CD4-positive, alpha-beta T cell (primary cell): ENCODE measurements at regions not wholly inside any gene's neighbourhood (a gene's known extent, or its start where the extent isn't known, plus 50 kb on each side); places are given as distances from the start of the nearest gene placed in this dataset.
"Not testable (repeated sequence)": the region's sequence is repeated elsewhere in the genome, so short reads cannot be mapped to it uniquely, and the experiment has no call there.

Source experiments
- ATAC-seq: fragments of 200-7000 bp; cut with Tn5 transposase; one replicate; pipeline ENCODE4 v1.10.0; 2022; ENCODE audit warnings: mild to moderate bottlenecking; ENCODE audit not compliant: poor library complexity
- CTCF ChIA-PET: fragments of 350-600 bp; sonication (Branson Sonifier 250); formaldehyde crosslinking; loops from one replicate; lab custom pipeline; 2021; ENCODE audit warnings: antibody characterized with exemption, inconsistent platforms; lab: Charles Lee
- POLR2A ChIA-PET: fragments of 350-600 bp; sonication (Branson Sonifier 250); formaldehyde crosslinking; loops from one replicate; lab custom pipeline; 2021; ENCODE audit warnings: antibody characterized with exemption, inconsistent platforms; lab: Charles Lee
- DNase-seq, 14 experiments: peaks; one replicate each; pipeline ENCODE4 v3.0.0-alpha.2; 2013 to 2020; ENCODE audit warnings: mixed read lengths in 2 of 14
- H3K27ac ChIP-seq, 2 donors: one replicate each; pipeline versions ENCODE4 v1.5.1 to v1.7.0; 2013; ENCODE audit warnings: low read length in 2 of 2, low read depth in 1 of 2, mild to moderate bottlenecking in 1 of 2
- H3K27me3 ChIP-seq, 2 experiments: 1 replicate in 1 of 2; 2 replicates in 1 of 2; pipeline versions ENCODE4 v1.6.1 to v1.7.0; 2013; ENCODE audit warnings: low read length in 2 of 2, control low read depth in 1 of 2, mild to moderate bottlenecking in 1 of 2, moderate library complexity in 1 of 2; ENCODE audit not compliant: insufficient read depth in 2 of 2, control insufficient read depth in 1 of 2
- H3K36me3 ChIP-seq: one replicate; pipeline ENCODE4 v1.6.1; 2013; ENCODE audit warnings: low read length, control low read depth; ENCODE audit not compliant: insufficient read depth
- H3K4me1 ChIP-seq: one replicate; pipeline ENCODE4 v1.6.1; 2013; ENCODE audit warnings: low read length, control low read depth; ENCODE audit not compliant: insufficient read depth
- H3K4me3 ChIP-seq: one replicate; pipeline ENCODE4 v1.5.1; 2013; ENCODE audit warnings: mild to moderate bottlenecking, low read length, moderate library complexity
- H3K9me3 ChIP-seq, 2 experiments: 1 replicate in 1 of 2; 2 replicates in 1 of 2; pipeline versions ENCODE4 v1.6.1 to v1.7.0; 2013; ENCODE audit warnings: low read length in 2 of 2, mild to moderate bottlenecking in 2 of 2, control low read depth in 1 of 2, moderate library complexity in 1 of 2; ENCODE audit not compliant: control insufficient read depth in 1 of 2, insufficient read depth in 1 of 2
- H3K27ac Mint-ChIP-seq: one replicate; pipeline ENCODE4 v1.8.0; 2020; ENCODE audit warnings: mixed read lengths
- H3K27me3 Mint-ChIP-seq: one replicate; pipeline ENCODE4 v1.8.0; 2021; ENCODE audit warnings: mixed read lengths
- H3K36me3 Mint-ChIP-seq: one replicate; pipeline ENCODE4 v1.8.0; 2021; ENCODE audit warnings: low read depth, mixed read lengths
- H3K4me1 Mint-ChIP-seq: one replicate; pipeline ENCODE4 v1.8.0; 2021; ENCODE audit warnings: low read depth, mixed read lengths
- H3K4me3 Mint-ChIP-seq: one replicate; pipeline ENCODE4 v1.8.0; 2020; ENCODE audit warnings: mild to moderate bottlenecking, mixed read lengths
- H3K9me3 Mint-ChIP-seq: one replicate; pipeline ENCODE4 v1.8.0; 2020; ENCODE audit warnings: mixed read lengths
- intact Hi-C, 2 experiments: fragments of 100-400 bp; cut with DNase I in 1 of 2; cut with micrococcal nuclease in 1 of 2; formaldehyde crosslinking; loops; one replicate each; pipeline versions ENCODE4 v1.15.1 to v1.9.0; 2023 to 2025; cut with DNase I, micrococcal nuclease
- TF ChIP-seq, protein P1 (sequence below): fragments of 200-600 bp; IDR thresholded peaks from one replicate; pipeline ENCODE4 v1.8.0; 2022; ENCODE audit warnings: antibody characterized with exemption, mild to moderate bottlenecking

DNA sequence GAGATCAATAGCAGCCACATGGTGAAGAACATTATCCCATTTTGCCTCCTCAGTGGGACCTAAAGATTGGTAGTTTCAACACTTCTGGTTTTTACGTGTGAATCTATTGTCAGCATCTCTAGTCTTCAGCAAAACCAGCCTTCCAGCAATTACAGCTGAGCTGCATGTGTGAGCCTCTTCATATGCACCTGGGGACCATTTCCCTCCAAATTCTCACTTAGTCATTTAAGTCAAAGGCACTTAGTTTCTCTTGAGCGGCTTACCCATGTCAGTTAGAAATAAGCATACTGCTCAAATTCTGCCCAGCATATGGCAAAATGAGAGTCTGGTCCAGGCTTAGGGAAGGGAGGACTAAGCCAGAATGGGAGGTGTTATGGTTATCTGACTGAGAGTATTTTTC, 99.7 kb upstream of the NXPH2 start:
- no peak overlapping the region for H3K27ac Mint-ChIP-seq
- Histone ChIP-seq H3K36me3 (no peaks in the 10 kb centered on the region), H3K27me3 (no peaks in the 10 kb centered on the region), H3K27ac (no peak overlapping the region), H3K9me3 (no peaks in the 10 kb centered on the region), H3K4me1 (no peaks in the 10 kb centered on the region), H3K4me3 (no peak overlapping the region)
- intact Hi-C loops: no loop called here
- no peaks in the 10 kb centered on the region for H3K27me3 Mint-ChIP-seq
- no peak for ATAC-seq
- no peak overlapping the region for H3K4me3 Mint-ChIP-seq
- ChIA-PET POLR2A (no interaction called here), CTCF (no interaction called here)
- TF ChIP-seq, protein P1, sequence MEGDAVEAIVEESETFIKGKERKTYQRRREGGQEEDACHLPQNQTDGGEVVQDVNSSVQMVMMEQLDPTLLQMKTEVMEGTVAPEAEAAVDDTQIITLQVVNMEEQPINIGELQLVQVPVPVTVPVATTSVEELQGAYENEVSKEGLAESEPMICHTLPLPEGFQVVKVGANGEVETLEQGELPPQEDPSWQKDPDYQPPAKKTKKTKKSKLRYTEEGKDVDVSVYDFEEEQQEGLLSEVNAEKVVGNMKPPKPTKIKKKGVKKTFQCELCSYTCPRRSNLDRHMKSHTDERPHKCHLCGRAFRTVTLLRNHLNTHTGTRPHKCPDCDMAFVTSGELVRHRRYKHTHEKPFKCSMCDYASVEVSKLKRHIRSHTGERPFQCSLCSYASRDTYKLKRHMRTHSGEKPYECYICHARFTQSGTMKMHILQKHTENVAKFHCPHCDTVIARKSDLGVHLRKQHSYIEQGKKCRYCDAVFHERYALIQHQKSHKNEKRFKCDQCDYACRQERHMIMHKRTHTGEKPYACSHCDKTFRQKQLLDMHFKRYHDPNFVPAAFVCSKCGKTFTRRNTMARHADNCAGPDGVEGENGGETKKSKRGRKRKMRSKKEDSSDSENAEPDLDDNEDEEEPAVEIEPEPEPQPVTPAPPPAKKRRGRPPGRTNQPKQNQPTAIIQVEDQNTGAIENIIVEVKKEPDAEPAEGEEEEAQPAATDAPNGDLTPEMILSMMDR: no peak
- no peaks in the 10 kb centered on the region for H3K4me1 Mint-ChIP-seq
- no peaks in the 10 kb centered on the region for H3K9me3 Mint-ChIP-seq
- no peak for DNase-seq
- no peaks in the 10 kb centered on the region for H3K36me3 Mint-ChIP-seq

DNA sequence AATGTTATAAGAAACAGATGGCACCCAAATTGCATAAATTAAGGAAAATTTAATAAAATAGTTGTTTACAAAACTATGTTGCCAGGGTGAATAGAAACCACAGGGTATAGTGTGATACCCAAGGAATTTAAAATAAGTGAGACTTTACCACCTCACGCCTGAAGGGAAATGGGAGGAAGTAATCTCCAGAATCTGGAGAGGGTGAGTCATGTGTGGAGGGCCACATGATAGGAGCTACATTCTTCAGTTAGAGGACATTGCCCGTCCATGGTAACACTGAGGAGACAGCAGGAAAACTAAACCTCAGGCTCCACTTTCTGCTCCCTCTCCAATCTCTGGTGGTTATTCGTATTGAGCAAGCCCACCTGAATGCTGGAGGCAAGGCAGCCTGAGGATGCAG, 97.2 kb upstream of the NXPH2 start:
- POLR2A ChIA-PET: no interaction called here
- Mint-ChIP-seq H3K27ac (no peak overlapping the region), H3K4me3 (no peak overlapping the region), H3K4me1 (no peaks in the 10 kb centered on the region), H3K27me3 (no peaks in the 10 kb centered on the region), H3K9me3 (no peaks in the 10 kb centered on the region), H3K36me3 (no peaks in the 10 kb centered on the region)
- CTCF ChIA-PET: no interaction called here
- H3K36me3 ChIP-seq: no peaks in the 10 kb centered on the region
- TF ChIP-seq, protein P1: no peak
- H3K9me3 ChIP-seq: no peaks in the 10 kb centered on the region
- H3K27ac ChIP-seq: no peak overlapping the region
- H3K4me1 ChIP-seq: no peaks in the 10 kb centered on the region
- no peak for DNase-seq
- no peak for ATAC-seq
- H3K4me3 ChIP-seq: no peak overlapping the region
- intact Hi-C loops: no loop called here
- no peaks in the 10 kb centered on the region for H3K27me3 ChIP-seq

DNA sequence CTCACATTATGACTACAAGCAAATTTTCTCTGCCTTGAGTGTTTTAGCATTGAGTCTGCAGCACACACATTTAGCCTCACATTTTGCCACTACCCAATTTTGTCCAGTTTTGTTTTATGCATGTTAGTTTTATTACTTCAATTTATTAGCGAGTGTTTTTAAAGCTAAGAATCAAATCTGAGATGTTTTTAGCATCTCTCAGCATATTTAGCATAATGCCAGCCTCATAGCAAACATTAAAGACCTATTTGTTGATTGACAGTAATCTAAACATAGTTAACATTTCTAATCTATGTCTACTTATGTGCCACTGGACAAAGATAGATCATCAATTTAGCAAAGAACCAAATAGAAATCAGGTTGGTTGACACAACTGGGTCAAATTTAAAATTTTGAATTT, 94.1 kb upstream of the NXPH2 start:
- ATAC-seq (no peak), DNase-seq (no peak)
- Histone ChIP-seq H3K9me3 (no peaks in the 10 kb centered on the region), H3K4me1 (no peaks in the 10 kb centered on the region), H3K27ac (no peak overlapping the region), H3K27me3 (no peaks in the 10 kb centered on the region), H3K4me3 (no peak overlapping the region), H3K36me3 (no peaks in the 10 kb centered on the region)
- H3K27me3 Mint-ChIP-seq: no peaks in the 10 kb centered on the region
- H3K4me1 Mint-ChIP-seq: no peaks in the 10 kb centered on the region
- CTCF ChIA-PET: no interaction called here
- no peak overlapping the region for H3K4me3 Mint-ChIP-seq
- TF ChIP-seq, protein P1: no peak
- intact Hi-C loops: no loop called here
- H3K27ac Mint-ChIP-seq: no peak overlapping the region
- no peaks in the 10 kb centered on the region for H3K9me3 Mint-ChIP-seq
- H3K36me3 Mint-ChIP-seq: no peaks in the 10 kb centered on the region
- POLR2A ChIA-PET: no interaction called here

DNA sequence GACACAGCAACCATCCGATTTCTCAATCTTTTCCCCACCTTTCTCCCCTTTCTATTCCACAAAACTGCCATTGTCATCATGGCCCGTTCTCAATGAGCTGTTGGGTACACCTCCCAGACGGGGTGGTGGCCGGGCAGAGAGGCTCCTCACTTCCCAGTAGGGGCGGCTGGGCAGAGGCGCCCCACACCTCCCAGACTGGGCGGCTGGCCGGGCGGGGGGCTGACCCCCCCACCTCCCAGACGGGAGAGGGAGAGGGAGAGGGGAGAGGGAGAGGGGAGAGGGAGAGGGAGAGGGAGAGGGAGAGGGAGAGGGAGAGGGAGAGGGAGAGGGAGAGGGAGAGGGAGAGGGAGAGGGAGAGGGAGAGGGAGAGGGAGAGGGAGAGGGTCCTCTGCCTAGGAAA, 91.9 kb upstream of the NXPH2 start:
- H3K9me3 Mint-ChIP-seq, H3K36me3 ChIP-seq, H3K27me3 ChIP-seq, H3K27ac ChIP-seq, H3K4me3 Mint-ChIP-seq, CTCF ChIA-PET, H3K4me3 ChIP-seq, H3K27me3 Mint-ChIP-seq, H3K27ac Mint-ChIP-seq, H3K4me1 Mint-ChIP-seq, H3K36me3 Mint-ChIP-seq, H3K9me3 ChIP-seq, DNase-seq, H3K4me1 ChIP-seq, ATAC-seq, intact Hi-C loops, POLR2A ChIA-PET: not testable (repeated sequence)
